IMR-90 (cell line): ENCODE measurements at regions not wholly inside any gene's neighbourhood (a gene's known extent, or its start where the extent isn't known, plus 50 kb on each side); places are given as distances from the start of the nearest gene placed in this dataset.

Experiments used
- ATAC-seq: fragments of 200-7000 bp; cut with Tn5 transposase; 2 replicates; pipeline ENCODE4 v1.9.1; 2020; ENCODE audit warnings: low read depth, mild to moderate bottlenecking, moderate library complexity
- BruUV-seq: library from RNA; stranded (reverse); fragments of 400-500 nt; replicated peaks from 2 replicates; lab custom pipeline; 2021; lab: Mats Ljungman, UMichigan
- CTCF ChIA-PET: fragments of 300-600 bp; formaldehyde crosslinking; extraction: SDS; loops from one replicate; lab custom pipeline; 2021; ENCODE audit warnings: antibody characterized with exemption; lab: Yijun Ruan, JAX
- POLR2A ChIA-PET: fragments of 300-600 bp; sonication (Branson Sonifier 250); formaldehyde crosslinking; loops from one replicate; lab custom pipeline; 2022; ENCODE audit warnings: antibody characterized with exemption; ENCODE audit not compliant: unreplicated experiment; lab: Charles Lee
- DNase-seq: peaks from one replicate; pipeline ENCODE4 v3.0.0; 2013
- H2AFZ ChIP-seq: replicated peaks from 2 replicates; pipeline ENCODE3; 2013; ENCODE audit warnings: low read length, mild to moderate bottlenecking; ENCODE audit not compliant: poor library complexity
- H2AK5ac ChIP-seq: 2 replicates; pipeline ENCODE4 v1.6.1; 2013; ENCODE audit warnings: low read depth, low read length, inconsistent platforms
- H2AK9ac ChIP-seq: replicated peaks from 2 replicates; pipeline ENCODE3; 2013; ENCODE audit warnings: mild to moderate bottlenecking, low read depth, low read length, moderate library complexity; ENCODE audit not compliant: poor library complexity
- H2BK120ac ChIP-seq: 2 replicates; pipeline ENCODE4 v1.6.1; 2013; ENCODE audit warnings: low read depth, low read length, inconsistent platforms
- H2BK15ac ChIP-seq: 3 replicates; pipeline ENCODE4 v1.6.1; 2013; ENCODE audit warnings: low read depth, low read length, inconsistent platforms
- H2BK20ac ChIP-seq: 2 replicates; pipeline ENCODE4 v1.6.1; 2013; ENCODE audit warnings: low read depth, mild to moderate bottlenecking, inconsistent platforms, low read length, moderate library complexity
- H2BK5ac ChIP-seq: 2 replicates; pipeline ENCODE4 v1.6.1; 2013; ENCODE audit warnings: mild to moderate bottlenecking, low read depth, low read length, inconsistent platforms; ENCODE audit not compliant: poor library complexity, severe bottlenecking
- H3K14ac ChIP-seq: replicated peaks from 2 replicates; pipeline ENCODE4 v1.6.1; 2013; ENCODE audit warnings: low read depth, low read length, inconsistent platforms
- H3K18ac ChIP-seq: 2 replicates; pipeline ENCODE4 v1.6.1; 2013; ENCODE audit warnings: low read depth, low read length, control low read depth
- H3K23ac ChIP-seq: 2 replicates; pipeline ENCODE4 v1.6.1; 2013; ENCODE audit warnings: low read depth, low read length, inconsistent platforms
- H3K27ac ChIP-seq: 2 replicates; pipeline ENCODE4 v1.5.1; 2013; ENCODE audit warnings: mild to moderate bottlenecking, control low read depth, low read length; ENCODE audit not compliant: insufficient read depth
- H3K27me3 ChIP-seq: 2 replicates; pipeline ENCODE4 v1.6.1; 2013; ENCODE audit warnings: low read length; ENCODE audit not compliant: control insufficient read depth, insufficient read depth
- H3K36me3 ChIP-seq: 2 replicates; pipeline ENCODE4 v1.6.1; 2013; ENCODE audit warnings: low read length, mixed read lengths; ENCODE audit not compliant: control insufficient read depth, insufficient read depth
- H3K4ac ChIP-seq: 2 replicates; pipeline ENCODE4 v1.6.1; 2013; ENCODE audit warnings: low read depth, low read length, inconsistent platforms
- H3K4me1 ChIP-seq: 2 replicates; pipeline ENCODE4 v1.6.1; 2013; ENCODE audit warnings: low read length, mixed read lengths; ENCODE audit not compliant: control insufficient read depth, insufficient read depth
- H3K4me2 ChIP-seq: 2 replicates; pipeline ENCODE4 v1.6.1; 2013; ENCODE audit warnings: low read depth, mild to moderate bottlenecking, control low read depth, low read length, moderate library complexity
- H3K4me3 ChIP-seq: 2 replicates; pipeline ENCODE4 v1.5.1; 2013; ENCODE audit warnings: low read depth, mild to moderate bottlenecking, control low read depth, low read length, moderate library complexity; ENCODE audit not compliant: insufficient read depth
- H3K56ac ChIP-seq: 2 replicates; pipeline ENCODE4 v1.6.1; 2013; ENCODE audit warnings: low read length, inconsistent platforms; ENCODE audit not compliant: insufficient read depth; ENCODE audit errors: extremely low read depth
- H3K79me1 ChIP-seq, 2 experiments: 2 replicates each; pipeline ENCODE4 v1.6.1; 2013; ENCODE audit warnings: low read length in 2 of 2, inconsistent platforms in 1 of 2, low read depth in 1 of 2
- H3K9ac ChIP-seq: 2 replicates; pipeline ENCODE4 v1.6.1; 2013; ENCODE audit warnings: low read depth, low read length, control low read depth
- H3K9me1 ChIP-seq: 2 replicates; pipeline ENCODE4 v1.6.1; 2013; ENCODE audit warnings: low read length, inconsistent platforms; ENCODE audit not compliant: insufficient read depth
- H3K9me3 ChIP-seq: 2 replicates; pipeline ENCODE4 v1.6.1; 2013; ENCODE audit warnings: low read length; ENCODE audit not compliant: control insufficient read depth, insufficient read depth
- H4K20me1 ChIP-seq: 2 replicates; pipeline ENCODE4 v1.6.1; 2013; ENCODE audit warnings: low read length, inconsistent platforms; ENCODE audit not compliant: insufficient read depth
- H4K5ac ChIP-seq: 2 replicates; pipeline ENCODE4 v1.6.1; 2013; ENCODE audit warnings: mild to moderate bottlenecking, low read depth, low read length, control low read depth
- H4K8ac ChIP-seq, 2 experiments: 2 replicates each; pipeline ENCODE4 v1.6.1; 2013; ENCODE audit warnings: low read depth in 2 of 2, low read length in 2 of 2, control low read depth in 1 of 2, inconsistent platforms in 1 of 2
- H4K91ac ChIP-seq: 2 replicates; pipeline ENCODE4 v1.6.1; 2013; ENCODE audit warnings: low read depth, low read length, inconsistent platforms; ENCODE audit not compliant: insufficient read depth
- BHLHE40 ChIP-seq: fragments of 150-350 bp; IDR thresholded peaks from 2 replicates; pipeline ENCODE4 v1.6.1; 2016; ENCODE audit warnings: mild to moderate bottlenecking, low read depth, low read length
- CEBPB ChIP-seq: IDR thresholded peaks from 2 replicates; pipeline ENCODE4 v1.6.1; 2012; ENCODE audit warnings: low read depth, low read length, improper control_type of control experiment
- CTCF ChIP-seq: conservative IDR thresholded peaks from 2 replicates; pipeline ENCODE4 v1.5.1; 2012; ENCODE audit warnings: mild to moderate bottlenecking, low read depth, low read length, improper control_type of control experiment
- FOS ChIP-seq: fragments of 150-350 bp; IDR thresholded peaks from 2 replicates; pipeline ENCODE4 v1.6.1; 2016; ENCODE audit warnings: low read depth, low read length
- MAFK ChIP-seq: IDR thresholded peaks from 2 replicates; pipeline ENCODE4 v1.6.1; 2012; ENCODE audit warnings: low read depth, low read length, improper control_type of control experiment
- MAZ ChIP-seq: IDR thresholded peaks from 2 replicates; pipeline ENCODE4 v1.6.1; 2012; ENCODE audit warnings: low read depth, mild to moderate bottlenecking, low read length, improper control_type of control experiment, moderate library complexity, borderline replicate concordance
- MXI1 ChIP-seq: IDR thresholded peaks from 2 replicates; pipeline ENCODE4 v1.6.1; 2012; ENCODE audit warnings: low read depth, mild to moderate bottlenecking, low read length, moderate library complexity, borderline replicate concordance
- RFX5 ChIP-seq: IDR thresholded peaks from 2 replicates; pipeline ENCODE4 v1.8.0; 2012; ENCODE audit warnings: low read depth, mild to moderate bottlenecking, low read length, moderate library complexity
- SMC3 ChIP-seq: fragments of 150-350 bp; IDR thresholded peaks from 2 replicates; pipeline ENCODE4 v1.6.1; 2016; ENCODE audit warnings: low read depth, mild to moderate bottlenecking, antibody characterized with exemption, low read length, moderate library complexity
- dilution Hi-C: fragments of 300-500 bp; cut with HindIII; formaldehyde crosslinking; loops from one replicate; pipeline ENCODE4 v1.14.3; 2018; ENCODE audit warnings: low sequenced_read_pairs; ENCODE audit not compliant: unreplicated experiment
- in situ Hi-C: fragments of 300-500 bp; cut with MboI; formaldehyde crosslinking; loops from 3 replicates; pipeline ENCODE4 v1.14.3; 2019; ENCODE audit warnings: low sequenced_read_pairs, inconsistent platforms, mixed read lengths
- intact Hi-C: fragments of 100-400 bp; cut with micrococcal nuclease; formaldehyde crosslinking; loops from 2 replicates; pipeline ENCODE4 v1.10.0; 2022

- in situ Hi-C loops: no loop called here
Observed at GRCh38 chr16:61371881-61372280, 664.4 kb downstream of the CDH8 start.

More at GRCh38 chr16:61371881-61372280, 664.4 kb downstream of the CDH8 start:
- Histone ChIP-seq H2AK5ac (no peak overlapping the region), H3K27me3 (no peaks in the 10 kb centered on the region), H3K9me3 (peaks cover 7% of the 10 kb centered on the region), H3K9me1 (no peaks in the 10 kb centered on the region), H4K20me1 (no peaks in the 10 kb centered on the region), H3K79me1 (no peaks in the 10 kb centered on the region), H2AFZ (no peak overlapping the region), H2BK5ac (no peak overlapping the region), H3K36me3 (no peaks in the 10 kb centered on the region), H3K9ac (no peak overlapping the region), H2BK20ac (no peak overlapping the region), H4K8ac (no peak overlapping the region), H3K18ac (no peak overlapping the region), H3K4me2 (no peak overlapping the region), H3K23ac (no peak overlapping the region), H3K14ac (no peak overlapping the region), H2AK9ac (no peak overlapping the region), H4K5ac (no peak overlapping the region), H3K4ac (no peak overlapping the region), H3K4me3 (no peak overlapping the region), H3K56ac (no peak overlapping the region), H3K27ac (no peak overlapping the region), H2BK15ac (no peak overlapping the region), H3K4me1 (no peaks in the 10 kb centered on the region), H2BK120ac (no peak overlapping the region), H4K91ac (no peak overlapping the region)
- intact Hi-C loops (no loop called here), dilution Hi-C loops (no loop called here)
- DNase-seq: no peak
- no TSS peak for BruUV-seq
- POLR2A ChIA-PET: no interaction called here
- CTCF ChIA-PET: no interaction called here
- ATAC-seq: no peak
- TF ChIP-seq MAZ: no peak
- no peak for TF ChIP-seq MXI1
- no peak for TF ChIP-seq RFX5
- TF ChIP-seq CTCF: no peak
- no peak for TF ChIP-seq SMC3
- TF ChIP-seq FOS: no peak
- no peak for TF ChIP-seq MAFK
- TF ChIP-seq CEBPB: no peak
- TF ChIP-seq BHLHE40: no peak
